ENCODE measurements at regions not wholly inside any gene's neighbourhood (a gene's known extent, or its start where the extent isn't known, plus 50 kb on each side); places are given as distances from the start of the nearest gene placed in this dataset.

GRCh38 chrX:7789200-7789599 is 53.8 kb upstream of the VCX start:
- FAIRE-seq: no peak

- FAIRE-seq: no peak
Observed at GRCh38 chrX:7788334-7788733, 54.6 kb upstream of the VCX start.

GRCh38 chrX:7787714-7788113 is 55.3 kb upstream of the VCX start:
- FAIRE-seq: no peak

- FAIRE-seq: no peak
Observed at GRCh38 chrX:7784580-7784979, 58.4 kb upstream of the VCX start.

GRCh38 chrX:7779644-7780043 is 63.3 kb upstream of the VCX start:
- FAIRE-seq: no peak

GRCh38 chrX:7775987-7776386 is 67.0 kb upstream of the VCX start:
- no peak for FAIRE-seq

- no peak for FAIRE-seq
Observed at GRCh38 chrX:7771788-7772438, 71.1 kb upstream of the VCX start.

GRCh38 chrX:7759830-7760229 is 83.1 kb upstream of the VCX start:
- FAIRE-seq: no peak

GRCh38 chrX:7746856-7747255 is 96.1 kb upstream of the VCX start:
- no peak for FAIRE-seq

GRCh38 chrX:7730071-7730470 is 112.9 kb upstream of the VCX start:
- FAIRE-seq: no peak

GRCh38 chrX:7720519-7720918 is 122.5 kb upstream of the VCX start:
- no peak for FAIRE-seq

GRCh38 chrX:7714351-7714750 is 128.6 kb upstream of the VCX start:
- no peak for FAIRE-seq

- no peak for FAIRE-seq
Observed at GRCh38 chrX:7711167-7711566, 131.8 kb upstream of the VCX start.

GRCh38 chrX:7709845-7710244 is 133.1 kb upstream of the VCX start:
- FAIRE-seq: no peak

- no peak for FAIRE-seq
Observed at GRCh38 chrX:7706032-7706431, 136.9 kb upstream of the VCX start.

- no peak for FAIRE-seq
Observed at GRCh38 chrX:7704205-7704604, 138.8 kb upstream of the VCX start.

GRCh38 chrX:7698248-7698647 is 144.7 kb upstream of the VCX start:
- peak; percentile 73 for FAIRE-seq

GRCh38 chrX:7690842-7691241 is 152.1 kb upstream of the VCX start:
- FAIRE-seq: no peak

GRCh38 chrX:7689791-7690412 is 153.1 kb upstream of the VCX start:
- FAIRE-seq: no peak

- FAIRE-seq: no peak
Observed at GRCh38 chrX:7680181-7680580, 162.8 kb upstream of the VCX start.

GRCh38 chrX:7654316-7654715 is 188.7 kb upstream of the VCX start:
- no peak for FAIRE-seq

GRCh38 chrX:7647831-7648230 is 195.1 kb upstream of the VCX start:
- FAIRE-seq: no peak

- no peak for FAIRE-seq
Observed at GRCh38 chrX:7641141-7641540, 201.8 kb upstream of the VCX start.

- no peak for FAIRE-seq
Observed at GRCh38 chrX:7640392-7640791, 202.6 kb upstream of the VCX start.

- no peak for FAIRE-seq
Observed at GRCh38 chrX:7638078-7638710, 204.8 kb upstream of the VCX start.
